ENCODE measurements at regions not wholly inside any gene's neighbourhood (a gene's known extent, or its start where the extent isn't known, plus 50 kb on each side); places are given as distances from the start of the nearest gene placed in this dataset.

DNA sequence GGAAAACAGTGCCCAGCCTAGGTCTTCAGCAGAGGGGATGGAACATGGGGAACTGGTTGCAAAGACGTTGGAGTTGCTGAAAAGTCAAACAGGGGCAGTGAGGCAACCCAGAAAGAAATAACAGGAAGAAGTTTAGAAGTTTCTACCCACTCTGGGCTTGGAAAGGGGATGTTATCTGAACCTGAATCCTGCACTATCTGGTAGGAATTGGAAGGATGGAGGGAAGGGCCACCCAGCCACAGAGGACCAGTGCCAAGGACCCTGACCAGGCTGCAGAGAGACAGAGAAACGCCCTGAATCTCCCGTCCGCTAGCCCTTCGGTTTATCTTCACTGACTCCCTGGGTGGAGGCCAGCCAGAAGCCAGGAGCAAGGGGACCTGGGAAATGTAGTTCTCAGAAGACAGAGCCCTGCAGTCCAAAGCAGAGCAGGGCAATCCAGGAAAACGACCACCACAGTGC is 217.3 kb upstream of the RREB1 start:
- no peaks in the 10 kb centered on the region for H3K36me3 ChIP-seq (ENCODE audit: control insufficient read depth, insufficient read depth, low read length)
- DNase-seq (ENCODE audit: extremely low read depth, insufficient read length), result no peak
- TF ChIP-seq, protein P1, sequence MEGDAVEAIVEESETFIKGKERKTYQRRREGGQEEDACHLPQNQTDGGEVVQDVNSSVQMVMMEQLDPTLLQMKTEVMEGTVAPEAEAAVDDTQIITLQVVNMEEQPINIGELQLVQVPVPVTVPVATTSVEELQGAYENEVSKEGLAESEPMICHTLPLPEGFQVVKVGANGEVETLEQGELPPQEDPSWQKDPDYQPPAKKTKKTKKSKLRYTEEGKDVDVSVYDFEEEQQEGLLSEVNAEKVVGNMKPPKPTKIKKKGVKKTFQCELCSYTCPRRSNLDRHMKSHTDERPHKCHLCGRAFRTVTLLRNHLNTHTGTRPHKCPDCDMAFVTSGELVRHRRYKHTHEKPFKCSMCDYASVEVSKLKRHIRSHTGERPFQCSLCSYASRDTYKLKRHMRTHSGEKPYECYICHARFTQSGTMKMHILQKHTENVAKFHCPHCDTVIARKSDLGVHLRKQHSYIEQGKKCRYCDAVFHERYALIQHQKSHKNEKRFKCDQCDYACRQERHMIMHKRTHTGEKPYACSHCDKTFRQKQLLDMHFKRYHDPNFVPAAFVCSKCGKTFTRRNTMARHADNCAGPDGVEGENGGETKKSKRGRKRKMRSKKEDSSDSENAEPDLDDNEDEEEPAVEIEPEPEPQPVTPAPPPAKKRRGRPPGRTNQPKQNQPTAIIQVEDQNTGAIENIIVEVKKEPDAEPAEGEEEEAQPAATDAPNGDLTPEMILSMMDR (IDR thresholded peaks at IDR 0.05; ENCODE audit: insufficient read depth, low read length, poor library complexity, severe bottlenecking), result no peak
- H3K27me3 ChIP-seq (replicated peaks; ENCODE audit: control insufficient read depth, insufficient read depth, low read length), result no peaks in the 10 kb centered on the region; the same call in 1 of the 2 replicates
- no peak overlapping the region for H3K4me3 ChIP-seq (replicated peaks; ENCODE audit: low read depth, low read length)

GRCh38 chr6:6891125-6891721 is 216.5 kb upstream of the RREB1 start:
- no peaks in the 10 kb centered on the region for H3K36me3 ChIP-seq (ENCODE audit: control insufficient read depth, insufficient read depth, low read length)
- no peaks in the 10 kb centered on the region; the same call in 1 of the 2 replicates for H3K27me3 ChIP-seq (replicated peaks; ENCODE audit: control insufficient read depth, insufficient read depth, low read length)
- H3K4me3 ChIP-seq (replicated peaks; ENCODE audit: low read depth, low read length), result no peak overlapping the region
- TF ChIP-seq, protein P1 (IDR thresholded peaks at IDR 0.05; ENCODE audit: insufficient read depth, low read length, poor library complexity, severe bottlenecking), result no peak
- DNase-seq (ENCODE audit: extremely low read depth, insufficient read length), result no peak

- Histone ChIP-seq H3K27me3 (replicated peaks; ENCODE audit: control insufficient read depth, insufficient read depth, low read length) (no peaks in the 10 kb centered on the region; the same call in 1 of the 2 replicates), H3K36me3 (ENCODE audit: control insufficient read depth, insufficient read depth, low read length) (no peaks in the 10 kb centered on the region), H3K4me3 (replicated peaks; ENCODE audit: low read depth, low read length) (no peak overlapping the region)
- no peak for DNase-seq (ENCODE audit: extremely low read depth, insufficient read length)
- TF ChIP-seq, protein P1 (IDR thresholded peaks at IDR 0.05; ENCODE audit: insufficient read depth, low read length, poor library complexity, severe bottlenecking), result no peak
Measured at GRCh38 chr6:6891949-6892461, 215.8 kb upstream of the RREB1 start.

- TF ChIP-seq, protein P1 (IDR thresholded peaks at IDR 0.05; ENCODE audit: insufficient read depth, low read length, poor library complexity, severe bottlenecking), result no peak
- H3K27me3 ChIP-seq (replicated peaks; ENCODE audit: control insufficient read depth, insufficient read depth, low read length), result no peaks in the 10 kb centered on the region; the same call in 1 of the 2 replicates
Measured at GRCh38 chr6:6892744-6893583, 214.8 kb upstream of the RREB1 start.

GRCh38 chr6:6893701-6894100 is 214.1 kb upstream of the RREB1 start:
- Histone ChIP-seq H3K27me3 (replicated peaks; ENCODE audit: control insufficient read depth, insufficient read depth, low read length) (no peaks in the 10 kb centered on the region; the same call in 1 of the 2 replicates), H3K4me3 (replicated peaks; ENCODE audit: low read depth, low read length) (no peak overlapping the region), H3K36me3 (ENCODE audit: control insufficient read depth, insufficient read depth, low read length) (no peaks in the 10 kb centered on the region)
- TF ChIP-seq, protein P1 (IDR thresholded peaks at IDR 0.05; ENCODE audit: insufficient read depth, low read length, poor library complexity, severe bottlenecking), result no peak
- no peak for DNase-seq (ENCODE audit: extremely low read depth, insufficient read length)

More at GRCh38 chr6:6892744-6893583, 214.8 kb upstream of the RREB1 start:
- no peak for DNase-seq (ENCODE audit: extremely low read depth, insufficient read length)
- Histone ChIP-seq H3K36me3 (ENCODE audit: control insufficient read depth, insufficient read depth, low read length) (no peaks in the 10 kb centered on the region), H3K4me3 (replicated peaks; ENCODE audit: low read depth, low read length) (no peak overlapping the region)
